ENCODE measurements at regions not wholly inside any gene's neighbourhood (a gene's known extent, or its start where the extent isn't known, plus 50 kb on each side); places are given as distances from the start of the nearest gene placed in this dataset.
"Not testable (repeated sequence)": the region's sequence is repeated elsewhere in the genome, so short reads cannot be mapped to it uniquely, and the experiment has no call there.

DNA sequence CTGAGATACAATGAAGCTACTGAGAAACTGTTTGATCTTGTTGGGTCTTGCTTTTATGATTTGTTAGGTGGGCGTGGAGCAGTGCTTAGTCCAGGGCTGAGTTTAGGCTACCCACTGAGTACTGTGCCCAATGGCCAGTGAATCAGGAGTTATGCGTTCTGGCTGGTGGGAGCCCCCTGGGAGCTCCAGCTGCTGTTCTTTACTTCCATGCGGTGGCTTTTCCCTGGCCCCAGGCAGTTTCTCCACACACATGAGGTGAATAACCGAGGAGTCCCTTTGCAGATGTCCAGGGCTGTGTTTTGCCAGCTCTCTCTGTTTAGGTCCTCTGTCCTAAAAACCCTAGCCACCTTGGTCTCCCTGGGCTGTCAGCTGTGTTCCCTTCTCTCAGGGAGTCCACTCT is 106.5 kb downstream of the KLF13 start:
- DNase-seq (ENCODE audit: low read depth): no peak

DNA sequence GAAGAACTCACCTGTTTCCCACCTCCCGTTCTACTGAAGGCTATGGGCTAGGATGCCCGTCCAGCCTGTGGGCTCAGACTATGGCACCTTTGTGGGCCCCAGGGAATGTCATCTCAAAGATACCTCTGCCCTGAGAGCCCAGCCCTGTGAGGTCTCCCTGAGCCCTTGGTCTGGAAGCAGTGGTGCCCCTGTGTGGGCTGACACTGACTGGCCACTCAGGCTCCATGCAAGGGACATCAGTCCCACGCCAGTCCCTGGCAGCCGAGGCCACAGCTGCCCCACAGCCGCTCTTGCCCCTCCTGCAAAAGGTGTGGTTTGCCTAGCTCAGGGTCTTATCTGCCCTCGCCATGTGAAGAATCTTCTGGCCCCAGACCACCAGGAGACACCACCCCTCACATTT is 106.9 kb downstream of the KLF13 start:
- no peak for DNase-seq (ENCODE audit: low read depth)

DNA sequence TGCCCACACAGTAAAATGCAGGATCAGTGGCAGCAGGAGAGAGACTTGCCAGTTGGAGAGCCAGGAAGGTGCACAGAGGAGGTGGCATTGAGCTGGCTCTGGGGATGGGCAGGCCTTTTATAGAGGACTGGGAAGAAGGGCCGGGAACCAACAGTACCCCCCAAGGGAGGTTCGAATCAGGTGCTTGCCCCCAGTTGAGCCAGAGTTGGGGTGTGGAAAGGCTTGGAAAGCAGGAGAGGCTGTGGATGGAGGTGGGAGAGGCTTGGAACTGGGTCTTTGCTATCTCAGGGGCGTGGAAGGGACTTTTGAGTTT is 107.6 kb downstream of the KLF13 start:
- DNase-seq (ENCODE audit: low read depth): no peak

DNA sequence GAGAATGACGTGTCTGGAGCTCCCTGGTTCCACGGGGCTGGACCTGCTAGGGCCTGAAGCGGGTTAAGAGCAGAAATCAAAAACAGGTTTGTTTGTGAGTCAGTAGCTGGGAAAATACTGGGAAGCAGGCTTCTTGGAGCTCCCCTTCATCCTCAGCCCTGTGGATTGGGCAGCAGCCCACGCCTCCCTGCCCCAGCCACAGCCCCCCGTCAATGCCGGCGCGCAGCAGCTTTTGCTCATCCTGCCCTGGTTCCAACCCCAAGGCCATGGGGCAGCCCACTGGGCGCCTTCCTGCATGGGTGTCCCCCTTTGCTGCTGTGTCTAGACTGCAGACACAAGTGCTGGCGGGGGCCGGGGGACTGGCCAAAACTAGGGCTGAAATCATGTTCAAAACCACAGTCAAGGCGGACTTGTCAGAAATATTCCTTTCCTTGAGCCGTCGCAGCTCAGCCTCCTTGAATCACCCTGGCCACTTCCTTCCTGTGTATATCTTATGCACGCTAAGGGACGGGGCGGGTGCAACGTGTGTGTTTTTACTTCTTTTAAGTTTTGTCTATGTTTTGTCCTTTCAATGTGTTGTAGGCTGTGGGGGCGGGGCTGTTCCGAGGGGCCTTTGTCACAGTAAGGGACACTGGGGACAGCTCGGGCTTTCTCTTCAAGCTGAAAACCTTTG is 108.1 kb downstream of the KLF13 start:
- DNase-seq (ENCODE audit: low read depth): peak; percentile 86

DNA sequence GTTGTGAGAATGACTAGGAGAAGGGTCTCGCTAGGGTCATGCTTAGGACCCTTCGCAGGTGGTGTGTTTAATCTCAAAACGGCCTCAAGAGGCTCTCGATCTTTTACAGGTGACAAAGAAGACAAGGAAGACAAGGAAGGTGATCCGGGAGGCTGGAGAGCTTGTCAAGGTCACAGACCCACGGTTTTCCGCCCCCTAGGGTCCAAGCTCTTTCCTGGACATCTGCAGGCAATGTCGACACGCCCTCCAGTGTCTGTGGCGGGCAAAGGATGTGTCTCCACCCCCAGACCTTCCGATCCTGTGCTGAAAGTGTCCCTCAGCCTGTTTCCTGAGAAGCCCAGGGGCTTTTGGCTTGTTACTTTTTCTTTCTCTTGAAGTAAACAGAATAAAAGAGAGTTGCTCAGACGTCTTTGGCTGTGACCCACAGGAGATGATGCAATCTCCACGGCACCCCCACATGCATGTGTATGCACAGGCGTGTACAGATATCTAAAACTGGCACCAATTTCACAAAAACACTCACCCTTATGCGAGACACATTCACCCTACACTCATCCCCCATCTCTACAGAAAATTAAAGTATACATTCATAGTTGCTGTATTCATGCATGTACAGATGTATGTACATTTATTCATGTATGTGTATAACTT is 108.8 kb downstream of the KLF13 start:
- DNase-seq (ENCODE audit: low read depth): peak; percentile 80

DNA sequence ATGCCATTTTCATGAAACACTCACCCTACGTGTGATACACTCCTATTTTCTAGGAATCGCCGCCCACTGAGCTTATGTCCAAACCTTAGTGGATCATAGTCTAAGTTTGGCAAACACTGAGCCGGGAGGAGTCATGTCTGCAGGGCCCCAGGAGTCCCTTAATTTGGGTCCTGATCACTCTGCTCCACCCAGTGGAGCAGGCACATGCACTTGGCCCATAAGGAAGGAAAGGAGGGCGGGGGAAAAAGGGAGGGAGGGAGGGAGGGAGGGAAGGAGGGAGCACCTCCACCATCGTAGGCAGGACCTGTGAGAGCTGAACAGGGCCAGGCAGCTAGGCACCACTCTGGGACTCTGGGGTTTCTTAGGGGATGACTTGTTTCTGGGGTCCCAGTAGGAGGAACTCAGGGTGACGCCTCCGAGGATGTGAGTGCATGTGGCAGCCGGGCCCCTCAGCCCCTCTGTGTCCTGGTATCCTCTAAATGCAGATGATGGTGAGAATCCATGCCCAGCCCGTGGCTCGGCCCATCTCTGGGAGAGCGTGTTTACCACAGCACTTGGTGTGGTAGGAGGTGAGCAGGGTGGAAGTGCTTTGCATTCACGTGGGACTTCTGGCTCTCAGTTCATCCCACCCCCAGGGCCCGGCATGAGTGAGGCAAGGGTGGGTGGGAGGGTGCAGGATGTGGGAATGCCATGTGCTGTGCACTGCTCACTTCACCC is 109.4 kb downstream of the KLF13 start:
- DNase-seq (ENCODE audit: low read depth): no peak

DNA sequence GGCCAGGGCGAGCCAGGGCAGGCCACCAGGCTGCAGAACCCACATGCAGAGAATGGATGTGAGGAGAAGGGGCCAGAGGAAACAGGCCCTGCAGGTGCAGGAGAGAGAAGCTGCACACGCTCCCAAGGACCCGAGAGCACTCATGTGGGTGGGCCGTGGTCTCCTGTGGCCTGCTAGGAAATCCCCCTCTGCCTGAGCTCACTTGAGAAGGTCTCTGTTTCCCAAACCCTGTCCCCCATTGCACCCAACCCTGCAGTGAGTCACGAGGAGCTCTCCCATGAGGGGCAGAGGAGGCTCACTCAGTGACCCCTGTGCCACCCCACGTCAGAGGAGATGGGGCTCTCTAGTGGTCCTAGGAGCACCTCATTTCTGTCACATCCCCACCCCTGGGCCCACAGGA is 111.1 kb downstream of the KLF13 start:
- DNase-seq (ENCODE audit: low read depth): no peak

DNA sequence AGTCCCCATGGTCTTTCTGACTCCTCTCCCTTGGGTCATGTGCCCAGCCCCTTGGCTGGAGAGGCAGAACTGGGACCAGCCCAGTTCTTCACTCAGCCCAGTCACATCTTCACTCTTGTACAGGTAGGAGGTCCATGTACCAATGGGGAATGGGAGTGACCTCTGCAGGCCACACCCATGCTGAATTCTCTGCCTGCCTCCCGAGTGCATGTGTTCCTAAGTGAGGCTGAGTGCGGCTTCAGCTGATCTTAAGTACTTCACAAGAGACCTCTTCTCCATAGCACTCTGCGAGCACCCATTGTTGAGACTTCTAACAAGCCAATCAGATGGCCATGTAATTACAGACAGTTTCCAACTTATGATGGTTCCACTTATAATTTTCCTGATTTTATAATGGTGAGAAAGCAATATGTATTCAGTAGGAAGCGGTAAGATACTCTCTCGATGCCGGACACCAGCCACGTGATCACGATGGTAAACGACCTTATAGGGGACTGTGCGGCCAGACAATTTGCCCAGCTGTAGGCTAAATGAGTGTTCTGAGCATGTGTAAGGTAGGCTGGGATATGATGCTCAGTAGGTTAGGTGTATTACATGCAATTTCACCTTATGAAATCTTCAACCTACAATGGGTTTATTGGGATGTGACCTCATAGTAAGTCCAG is 112.1 kb downstream of the KLF13 start:
- DNase-seq (ENCODE audit: low read depth): no peak

DNA sequence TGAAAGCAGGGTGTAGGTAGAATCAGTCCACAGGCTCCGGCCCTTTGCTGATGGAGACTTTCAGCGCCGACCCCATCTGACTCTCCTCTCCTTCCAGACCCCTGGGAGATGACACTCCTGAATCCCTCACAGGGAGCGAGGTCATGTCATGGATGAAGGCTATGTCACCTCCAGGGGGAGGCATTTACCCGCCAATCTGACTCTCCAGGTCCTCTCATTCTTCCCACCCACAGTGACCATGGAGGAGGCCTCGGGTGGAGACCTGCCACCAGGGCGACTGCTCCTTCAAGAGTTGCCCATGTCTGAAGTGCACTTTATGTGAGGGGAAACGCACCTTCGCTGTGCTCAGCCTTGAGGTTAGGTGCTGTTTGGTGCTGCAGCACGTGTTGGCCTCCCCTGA is 112.7 kb downstream of the KLF13 start:
- DNase-seq (ENCODE audit: low read depth): peak; percentile 12

DNA sequence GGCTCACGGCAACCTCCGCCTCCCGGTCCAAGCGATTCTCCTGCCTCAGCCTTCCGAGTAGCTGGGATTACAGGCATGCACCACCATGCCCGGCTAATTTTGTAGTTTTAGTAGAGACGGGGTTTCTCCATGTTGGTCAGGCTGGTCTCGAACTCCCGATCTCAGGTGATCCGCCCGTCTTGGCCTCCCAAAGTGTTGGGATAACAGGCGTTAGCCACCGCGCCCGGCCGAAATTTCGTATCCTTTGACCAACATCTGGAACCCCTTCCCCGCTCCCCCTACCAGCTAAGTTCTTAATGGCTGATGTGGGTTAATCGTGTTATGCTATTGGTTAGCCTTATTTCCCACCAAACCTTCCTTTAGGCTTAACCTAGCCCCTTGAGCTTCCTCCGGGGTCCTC is 113.6 kb downstream of the KLF13 start:
- DNase-seq (ENCODE audit: low read depth): not testable (repeated sequence)

DNA sequence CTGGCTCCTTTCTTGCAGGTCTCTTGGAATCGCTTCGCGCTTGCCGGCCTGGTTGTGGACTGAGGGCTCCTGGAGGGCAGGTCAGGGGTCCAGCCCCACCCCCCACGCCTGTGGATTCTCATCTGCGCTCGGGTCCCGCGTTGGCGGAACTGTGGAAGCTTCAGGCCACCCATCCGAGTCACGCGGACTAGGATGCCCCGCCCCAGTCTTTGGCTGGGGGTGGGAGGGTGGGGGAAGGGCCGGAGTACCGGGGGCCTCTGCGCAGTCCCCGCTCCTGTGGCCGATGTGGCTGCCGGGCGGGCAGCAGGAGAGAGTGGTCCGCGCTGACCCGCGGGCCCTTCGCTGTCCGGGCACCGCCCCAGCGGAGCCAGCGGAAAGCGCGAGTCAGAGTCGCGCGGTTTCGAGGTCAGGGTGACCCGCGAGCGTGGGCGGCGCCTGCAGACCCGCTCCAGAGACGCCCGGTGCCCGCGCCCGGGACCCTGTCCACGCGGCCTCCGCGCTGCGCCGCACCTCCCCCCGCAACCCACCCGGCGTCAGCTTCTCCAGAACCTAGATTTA is 114.2 kb downstream of the KLF13 start:
- DNase-seq (ENCODE audit: low read depth): no peak

DNA sequence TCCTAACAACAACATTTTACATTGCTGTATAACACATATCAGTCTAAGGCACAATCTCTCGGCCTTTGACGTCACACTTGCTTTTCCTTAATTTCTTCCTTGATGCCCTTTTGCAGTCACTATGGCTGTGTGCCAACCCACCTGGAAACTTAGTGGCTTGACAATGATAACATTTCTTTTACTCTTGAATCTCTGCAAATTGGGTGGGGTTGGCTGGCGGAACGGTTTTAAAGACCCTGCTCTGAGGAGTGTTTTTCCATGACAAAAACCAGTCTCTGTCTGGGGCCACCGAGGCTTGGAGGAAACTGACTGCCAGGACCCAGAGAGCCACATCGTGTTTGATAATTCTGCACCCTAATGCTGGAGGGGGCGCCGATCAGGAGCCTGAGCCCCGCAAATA is 115.6 kb downstream of the KLF13 start:
- no peak for DNase-seq (ENCODE audit: low read depth)

DNA sequence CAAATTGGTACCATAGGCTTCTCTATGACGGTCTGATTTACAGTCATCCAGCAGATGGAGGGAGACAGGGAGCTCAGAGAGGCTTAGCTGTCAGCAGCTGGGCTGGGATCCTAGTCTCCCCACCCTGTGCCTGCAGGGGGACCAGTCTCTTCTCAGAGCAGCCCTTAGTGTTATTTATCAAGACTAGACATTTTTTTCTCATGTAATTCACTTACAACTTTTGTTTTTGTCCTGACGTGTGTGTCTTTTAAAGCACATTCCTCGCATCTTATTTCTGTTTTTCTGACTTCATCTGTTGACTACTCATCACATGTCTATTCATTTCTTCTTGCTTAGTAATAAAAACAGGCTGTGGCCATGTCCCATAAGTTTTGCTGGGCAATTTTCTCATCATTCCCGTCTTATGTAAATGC is 116.1 kb downstream of the KLF13 start:
- peak; percentile 40 for DNase-seq (ENCODE audit: low read depth)

DNA sequence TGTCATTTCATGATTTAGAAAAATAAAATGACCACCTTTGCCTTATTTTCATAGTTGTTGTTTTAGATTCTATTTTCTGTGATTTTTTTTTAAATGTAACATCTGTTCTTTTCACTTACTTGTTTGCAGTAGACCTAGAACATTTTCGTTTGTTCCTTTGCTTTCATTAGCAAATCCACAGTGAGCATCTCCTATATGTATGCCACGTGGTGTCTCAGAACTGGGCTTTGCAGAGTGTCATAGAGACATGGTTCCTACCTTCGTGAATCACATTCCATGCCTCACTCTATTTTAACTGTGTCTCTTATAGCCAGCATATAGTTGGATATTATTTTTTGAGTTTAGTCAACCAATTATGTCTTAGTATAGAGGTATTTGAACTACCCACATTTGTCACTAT is 118.2 kb downstream of the KLF13 start:
- DNase-seq (ENCODE audit: low read depth): no peak

DNA sequence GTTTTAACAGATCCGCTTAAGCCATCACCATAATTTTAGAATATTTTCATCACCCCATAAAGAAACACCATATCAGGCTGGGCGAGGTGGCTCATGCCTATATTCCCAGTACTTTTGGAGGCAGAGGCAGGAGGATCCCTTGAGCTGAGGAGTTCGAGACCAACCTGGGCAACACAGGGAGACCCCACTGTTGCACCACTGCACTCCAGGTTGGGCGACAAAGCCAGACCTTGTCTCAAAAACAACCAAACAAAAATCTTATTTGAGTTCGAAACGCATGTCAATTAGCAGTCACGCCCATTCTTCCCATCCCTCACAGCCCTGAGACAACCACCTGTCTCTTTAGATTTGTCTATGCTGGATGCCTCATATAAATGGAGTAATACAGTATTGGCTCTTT is 119.9 kb downstream of the KLF13 start:
- no peak for DNase-seq (ENCODE audit: low read depth)

DNA sequence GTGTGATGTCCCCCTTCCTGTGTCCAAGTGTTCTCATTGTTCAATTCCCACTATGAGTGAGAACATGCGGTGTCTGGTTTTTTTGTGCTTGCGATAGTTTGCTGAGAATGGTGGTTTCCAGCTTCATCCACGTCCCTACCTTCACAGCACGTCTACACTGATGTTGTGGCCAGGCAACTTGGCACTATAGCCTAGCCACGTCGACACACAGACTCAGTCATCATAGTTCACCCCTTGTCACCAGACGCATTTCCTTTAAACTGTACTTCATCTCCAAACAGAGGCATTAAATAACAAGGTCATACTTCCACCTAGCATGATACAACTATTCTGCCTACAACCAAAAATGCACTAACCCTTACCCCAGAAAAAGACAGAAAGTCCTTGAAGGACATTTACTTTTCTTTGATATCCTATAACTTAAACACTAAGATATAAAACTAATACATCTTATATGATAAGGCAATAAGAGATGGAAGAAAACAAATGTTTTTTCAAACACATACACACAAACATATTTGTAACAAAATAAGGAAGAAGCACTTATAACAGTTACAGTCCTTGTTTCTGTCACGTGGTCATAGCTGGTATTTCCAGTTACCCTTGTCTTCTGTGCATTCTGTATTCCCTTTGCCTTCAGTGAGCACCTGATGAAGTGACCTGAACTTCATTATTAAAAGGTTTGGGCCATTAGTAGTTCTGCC is 121.4 kb downstream of the KLF13 start:
- DNase-seq (ENCODE audit: low read depth): no peak

DNA sequence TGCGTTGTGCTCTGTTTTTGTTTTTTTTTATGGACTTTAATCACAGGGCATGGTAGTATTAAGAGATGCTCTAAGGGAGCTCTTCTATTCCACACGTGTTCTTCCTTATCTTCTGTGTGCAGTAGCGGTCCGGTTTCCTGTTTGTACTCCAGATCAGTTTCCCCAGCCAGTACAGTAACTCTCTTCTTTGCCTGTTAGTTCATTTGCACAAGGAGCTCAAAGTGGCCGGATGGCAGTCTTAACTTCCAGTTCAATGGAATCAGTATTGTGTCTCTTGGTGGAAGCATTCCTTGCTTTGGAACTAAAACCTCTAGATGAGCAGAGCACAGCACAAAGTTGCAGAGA is 122.0 kb downstream of the KLF13 start:
- DNase-seq (ENCODE audit: low read depth): no peak

DNA sequence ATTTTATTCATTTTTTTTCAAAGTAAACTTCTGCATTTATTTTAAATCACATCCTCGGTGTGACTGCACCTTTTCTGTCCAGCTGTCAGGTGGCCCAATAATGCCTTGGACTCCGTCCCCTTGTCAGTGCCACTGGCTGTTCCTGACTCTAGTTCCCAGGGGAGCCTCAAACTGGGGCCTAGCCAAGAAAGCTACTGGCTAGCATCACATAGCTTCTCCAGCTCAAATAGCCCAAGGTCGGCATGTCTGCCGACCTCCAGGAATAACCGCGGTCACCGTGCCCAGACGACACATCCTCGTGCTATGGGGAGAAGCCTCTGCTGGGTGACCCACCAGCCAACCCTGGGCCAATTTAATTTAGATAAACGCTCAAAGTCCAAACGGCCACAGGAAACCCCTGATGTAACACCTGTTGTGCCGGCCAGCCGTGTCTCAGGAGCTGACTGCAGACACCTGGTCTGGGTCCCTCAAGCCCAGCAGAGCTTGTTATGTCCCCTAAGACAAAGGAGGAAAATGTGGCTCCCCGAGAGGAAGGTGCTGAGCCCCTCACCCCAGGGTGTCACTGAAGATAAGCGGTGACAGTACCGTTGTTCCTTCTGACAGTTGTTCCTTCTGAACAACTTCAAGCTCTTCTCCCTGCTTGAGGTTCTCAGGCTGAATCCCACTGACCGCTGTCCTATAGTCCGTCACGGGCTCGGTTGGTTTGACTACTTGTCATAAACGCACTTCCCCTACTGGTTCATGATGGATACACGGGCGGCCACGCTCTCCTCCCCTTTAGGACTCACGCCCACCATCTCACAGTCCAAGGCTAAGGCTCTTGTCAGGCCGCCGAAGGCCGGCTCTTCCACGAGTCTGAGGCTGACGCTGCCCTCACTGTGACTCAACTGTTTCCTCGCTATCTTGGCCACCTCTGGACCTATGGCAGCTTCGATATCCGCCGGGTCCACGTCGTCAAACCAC is 126.2 kb downstream of the KLF13 start:
- DNase-seq (ENCODE audit: low read depth): no peak

DNA sequence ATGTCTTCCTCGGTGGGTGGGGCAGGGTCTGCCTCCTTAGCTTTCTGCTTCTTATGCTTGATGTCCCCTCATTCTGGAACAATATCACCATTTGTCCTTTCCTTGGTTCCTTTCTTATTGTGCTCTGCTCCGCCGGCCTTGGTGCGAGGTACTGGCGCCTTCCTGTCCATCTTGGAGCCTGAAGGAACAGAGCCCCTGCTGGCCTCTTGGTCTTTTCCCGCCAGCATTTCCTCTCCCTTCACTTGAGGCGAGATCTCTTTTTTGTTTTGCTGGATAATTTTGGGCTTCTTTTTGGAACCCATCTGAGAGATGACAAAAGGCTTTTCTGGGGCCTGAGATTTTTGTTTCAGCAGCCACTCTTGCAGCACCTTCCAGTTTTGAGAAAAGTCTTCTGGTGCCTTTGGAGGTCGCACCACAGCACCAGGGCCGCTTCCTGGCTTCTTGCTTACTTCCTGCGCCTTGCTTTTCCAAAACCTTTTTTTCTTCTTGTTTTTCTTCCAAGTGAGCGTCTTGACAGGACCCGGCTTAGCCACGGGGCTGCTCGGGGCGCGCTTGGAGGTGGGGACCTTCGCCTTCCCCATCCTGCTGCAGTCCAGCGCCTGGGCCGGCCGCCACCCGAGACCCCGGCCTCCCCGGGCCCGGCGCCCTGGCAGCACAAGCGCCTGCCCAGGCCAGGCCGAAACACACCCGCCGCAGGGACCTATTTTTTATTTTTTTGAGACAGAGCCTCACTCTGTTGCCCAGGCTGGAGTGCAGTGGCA is 127.1 kb downstream of the KLF13 start:
- no peak for DNase-seq (ENCODE audit: low read depth)

DNA sequence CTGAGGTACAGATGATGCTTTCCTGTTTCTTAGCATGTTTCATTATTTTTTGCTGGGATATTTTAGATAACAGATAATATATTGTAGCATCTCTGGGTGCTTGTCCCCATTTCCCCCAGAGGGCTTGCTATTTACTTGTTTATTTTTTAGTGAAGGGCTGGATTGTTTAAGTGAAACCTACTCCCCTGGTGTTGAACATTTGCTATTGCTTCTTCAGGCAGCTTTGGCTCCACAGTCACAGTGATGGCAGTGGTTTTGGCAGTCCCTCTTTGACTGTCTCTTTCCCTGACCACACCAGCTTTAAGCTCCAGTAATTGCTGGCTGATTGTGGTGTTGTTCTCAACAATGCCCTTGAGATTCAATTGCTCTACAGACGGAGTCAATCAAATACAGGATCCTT is 128.9 kb downstream of the KLF13 start:
- DNase-seq (ENCODE audit: low read depth): no peak
